GM12892 (cell line): ENCODE measurements at regions not wholly inside any gene's neighbourhood (a gene's known extent, or its start where the extent isn't known, plus 50 kb on each side); places are given as distances from the start of the nearest gene placed in this dataset.

Experiments used
- POLR2A ChIP-seq: IDR thresholded peaks from 2 replicates; pipeline ENCODE4 v1.6.1; 2011; ENCODE audit warnings: low read depth, low read length, control low read depth
- POLR2AphosphoS5 ChIP-seq: IDR thresholded peaks from 2 replicates; pipeline ENCODE4 v1.6.1; 2011; ENCODE audit warnings: low read depth, low read length, control low read depth
- TAF1 ChIP-seq: IDR thresholded peaks from 2 replicates; pipeline ENCODE4 v1.6.1; 2011; ENCODE audit warnings: low read depth, mild to moderate bottlenecking, control low read depth, low read length, borderline replicate concordance

DNA sequence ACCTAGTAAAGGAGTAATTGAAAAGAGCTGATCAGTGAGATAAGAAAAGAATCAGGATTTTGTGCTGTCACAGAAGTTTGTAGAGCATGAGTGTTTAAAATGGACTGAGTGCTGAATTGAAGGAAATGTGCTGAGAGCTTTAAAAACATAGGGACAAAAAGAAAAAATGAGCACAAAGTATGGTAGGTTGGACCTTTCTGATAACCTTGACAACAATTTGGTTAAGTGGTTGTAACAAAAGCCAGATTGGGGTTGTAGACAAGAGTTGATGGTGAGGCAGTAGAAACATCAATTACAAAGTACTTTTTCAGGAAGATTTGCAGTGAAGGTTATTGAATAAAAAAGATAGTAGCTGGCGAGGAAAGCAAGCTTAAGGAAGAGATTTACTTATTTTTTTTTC is 674.7 kb upstream of the KIF2B start:
- no peak for TF ChIP-seq POLR2AphosphoS5
- TF ChIP-seq POLR2A, result no peak
- TF ChIP-seq TAF1, result no peak
